ENCODE measurements at regions not wholly inside any gene's neighbourhood (a gene's known extent, or its start where the extent isn't known, plus 50 kb on each side); places are given as distances from the start of the nearest gene placed in this dataset.

- Histone ChIP-seq H3K9me3 (replicated peaks in 1 of 2; ENCODE audit: control insufficient read depth in 2 of 2, insufficient read depth in 1 of 2, low read depth in 1 of 2, low read length in 2 of 2) (no peaks in the 10 kb centered on the region), H4K8ac (ENCODE audit: low read depth, low read length) (no peak overlapping the region), H3K23ac (ENCODE audit: low read depth, low read length, poor library complexity) (no peak overlapping the region), H3K4me2 (ENCODE audit: insufficient read depth, low read length, poor library complexity, severe bottlenecking) (no peak overlapping the region), H2BK12ac (ENCODE audit: low read length) (no peak overlapping the region), H2BK15ac (ENCODE audit: low read length) (no peak overlapping the region), H3K4me3 (ENCODE audit: low read length in 2 of 2) (no peak overlapping the region), H2BK120ac (ENCODE audit: low read depth, low read length) (no peak overlapping the region), H2AFZ (ENCODE audit: low read length) (no peak overlapping the region), H3K27me3 (ENCODE audit: control insufficient read depth in 3 of 3, insufficient read depth in 3 of 3, low read depth in 1 of 3, low read length in 3 of 3) (no peaks in the 10 kb centered on the region), H3K18ac (ENCODE audit: low read length) (no peak overlapping the region), H3K36me3 (replicated peaks in 1 of 2; ENCODE audit: control insufficient read depth in 2 of 2, insufficient read depth in 2 of 2, low read length in 2 of 2) (no peaks in the 10 kb centered on the region), H3K9ac (ENCODE audit: low read depth, low read length, poor library complexity) (no peak overlapping the region), H4K91ac (ENCODE audit: low read depth, low read length, poor library complexity) (no peak overlapping the region), H3K4me1 (ENCODE audit: control insufficient read depth in 2 of 2, insufficient read depth in 1 of 2, low read depth in 1 of 2, low read length in 2 of 2) (peaks cover 0 to 4% of the 10 kb centered on the region in 2 donors), H3K27ac (replicated peaks; ENCODE audit: low read length) (no peak overlapping the region), H3K4ac (ENCODE audit: low read length) (no peak overlapping the region), H2AK5ac (ENCODE audit: low read depth, low read length) (no peak overlapping the region), H3K14ac (ENCODE audit: low read length) (no peak overlapping the region), H3K79me1 (ENCODE audit: low read depth, low read length) (no peaks in the 10 kb centered on the region), H2BK5ac (ENCODE audit: low read length) (no peak overlapping the region)
- no peak for DNase-seq (ENCODE audit: low spot score)
- WGBS, 2 donors (ENCODE audit: extremely low coverage in 2 of 2, insufficient read length in 2 of 2, insufficient replicate concordance in 1 of 2) = no CpG with 5 or more reads among the region's 4 CpGs
These were observed 729.0 kb downstream of the EPHA4 start for GRCh38 chr2:220842901-220843665.

- no peak overlapping the region for H3K27ac ChIP-seq (replicated peaks; ENCODE audit: low read length)
- H4K8ac ChIP-seq (ENCODE audit: low read depth, low read length) = no peak overlapping the region
- no peak overlapping the region for H3K4ac ChIP-seq (ENCODE audit: low read length)
- no CpG with 5 or more reads among the region's 1 CpG for WGBS, 2 donors (ENCODE audit: extremely low coverage in 2 of 2, insufficient read length in 2 of 2, insufficient replicate concordance in 1 of 2)
- H3K4me1 ChIP-seq (ENCODE audit: control insufficient read depth in 2 of 2, insufficient read depth in 1 of 2, low read depth in 1 of 2, low read length in 2 of 2) = peaks cover 0 to 3% of the 10 kb centered on the region in 2 donors
- no peak overlapping the region for H2AFZ ChIP-seq (ENCODE audit: low read length)
- H4K91ac ChIP-seq (ENCODE audit: low read depth, low read length, poor library complexity) = no peak overlapping the region
- no peaks in the 10 kb centered on the region for H3K9me3 ChIP-seq (replicated peaks in 1 of 2; ENCODE audit: control insufficient read depth in 2 of 2, insufficient read depth in 1 of 2, low read depth in 1 of 2, low read length in 2 of 2)
- no peak overlapping the region for H3K18ac ChIP-seq (ENCODE audit: low read length)
- no peak overlapping the region for H2BK12ac ChIP-seq (ENCODE audit: low read length)
- no peak overlapping the region for H2BK15ac ChIP-seq (ENCODE audit: low read length)
- no peak overlapping the region for H3K23ac ChIP-seq (ENCODE audit: low read depth, low read length, poor library complexity)
- no peak overlapping the region for H3K14ac ChIP-seq (ENCODE audit: low read length)
- H2AK5ac ChIP-seq (ENCODE audit: low read depth, low read length) = no peak overlapping the region
- no peaks in the 10 kb centered on the region for H3K79me1 ChIP-seq (ENCODE audit: low read depth, low read length)
- H3K9ac ChIP-seq (ENCODE audit: low read depth, low read length, poor library complexity) = no peak overlapping the region
- no peak overlapping the region for H2BK120ac ChIP-seq (ENCODE audit: low read depth, low read length)
- H3K36me3 ChIP-seq (replicated peaks in 1 of 2; ENCODE audit: control insufficient read depth in 2 of 2, insufficient read depth in 2 of 2, low read length in 2 of 2) = no peaks in the 10 kb centered on the region
- DNase-seq (ENCODE audit: low spot score) = no peak
- H2BK5ac ChIP-seq (ENCODE audit: low read length) = no peak overlapping the region
- no peaks in the 10 kb centered on the region for H3K27me3 ChIP-seq (ENCODE audit: control insufficient read depth in 3 of 3, insufficient read depth in 3 of 3, low read depth in 1 of 3, low read length in 3 of 3)
- no peak overlapping the region for H3K4me2 ChIP-seq (ENCODE audit: insufficient read depth, low read length, poor library complexity, severe bottlenecking)
- H3K4me3 ChIP-seq (ENCODE audit: low read length in 2 of 2) = no peak overlapping the region
These were observed 726.3 kb downstream of the EPHA4 start for GRCh38 chr2:220845766-220846273.

GRCh38 chr2:220847006-220847405, 725.1 kb downstream of the EPHA4 start:
- Histone ChIP-seq H3K4me3 (ENCODE audit: low read length in 2 of 2) (no peak overlapping the region), H3K27me3 (ENCODE audit: control insufficient read depth in 3 of 3, insufficient read depth in 3 of 3, low read depth in 1 of 3, low read length in 3 of 3) (no peaks in the 10 kb centered on the region), H3K23ac (ENCODE audit: low read depth, low read length, poor library complexity) (no peak overlapping the region), H2AK5ac (ENCODE audit: low read depth, low read length) (no peak overlapping the region), H3K79me1 (ENCODE audit: low read depth, low read length) (no peaks in the 10 kb centered on the region), H3K9ac (ENCODE audit: low read depth, low read length, poor library complexity) (no peak overlapping the region), H2BK120ac (ENCODE audit: low read depth, low read length) (no peak overlapping the region), H3K27ac (replicated peaks; ENCODE audit: low read length) (no peak overlapping the region), H3K4ac (ENCODE audit: low read length) (no peak overlapping the region), H2AFZ (ENCODE audit: low read length) (no peak overlapping the region), H3K18ac (ENCODE audit: low read length) (no peak overlapping the region), H3K36me3 (replicated peaks in 1 of 2; ENCODE audit: control insufficient read depth in 2 of 2, insufficient read depth in 2 of 2, low read length in 2 of 2) (no peaks in the 10 kb centered on the region), H3K14ac (ENCODE audit: low read length) (no peak overlapping the region), H3K9me3 (replicated peaks in 1 of 2; ENCODE audit: control insufficient read depth in 2 of 2, insufficient read depth in 1 of 2, low read depth in 1 of 2, low read length in 2 of 2) (no peaks in the 10 kb centered on the region), H2BK5ac (ENCODE audit: low read length) (no peak overlapping the region), H3K4me2 (ENCODE audit: insufficient read depth, low read length, poor library complexity, severe bottlenecking) (no peak overlapping the region), H4K91ac (ENCODE audit: low read depth, low read length, poor library complexity) (no peak overlapping the region), H3K4me1 (ENCODE audit: control insufficient read depth in 2 of 2, insufficient read depth in 1 of 2, low read depth in 1 of 2, low read length in 2 of 2) (no peaks in the 10 kb centered on the region), H2BK15ac (ENCODE audit: low read length) (no peak overlapping the region), H2BK12ac (ENCODE audit: low read length) (no peak overlapping the region), H4K8ac (ENCODE audit: low read depth, low read length) (no peak overlapping the region)
- WGBS, 2 donors (ENCODE audit: extremely low coverage in 2 of 2, insufficient read length in 2 of 2, insufficient replicate concordance in 1 of 2) = no CpG with 5 or more reads among the region's 3 CpGs
- no peak for DNase-seq (ENCODE audit: low spot score)

GRCh38 chr2:220847589-220847988, 724.5 kb downstream of the EPHA4 start:
- Histone ChIP-seq H3K79me1 (ENCODE audit: low read depth, low read length) (no peaks in the 10 kb centered on the region), H3K27ac (replicated peaks; ENCODE audit: low read length) (no peak overlapping the region), H3K23ac (ENCODE audit: low read depth, low read length, poor library complexity) (no peak overlapping the region)

More at GRCh38 chr2:220847589-220847988, 724.5 kb downstream of the EPHA4 start:
- Histone ChIP-seq H3K4me3 (ENCODE audit: low read length in 2 of 2) (no peak overlapping the region), H4K91ac (ENCODE audit: low read depth, low read length, poor library complexity) (no peak overlapping the region), H3K9ac (ENCODE audit: low read depth, low read length, poor library complexity) (no peak overlapping the region), H3K36me3 (replicated peaks in 1 of 2; ENCODE audit: control insufficient read depth in 2 of 2, insufficient read depth in 2 of 2, low read length in 2 of 2) (no peaks in the 10 kb centered on the region), H3K9me3 (replicated peaks in 1 of 2; ENCODE audit: control insufficient read depth in 2 of 2, insufficient read depth in 1 of 2, low read depth in 1 of 2, low read length in 2 of 2) (no peaks in the 10 kb centered on the region), H2BK120ac (ENCODE audit: low read depth, low read length) (no peak overlapping the region), H4K8ac (ENCODE audit: low read depth, low read length) (no peak overlapping the region), H2AK5ac (ENCODE audit: low read depth, low read length) (no peak overlapping the region), H2BK5ac (ENCODE audit: low read length) (no peak overlapping the region), H2BK12ac (ENCODE audit: low read length) (no peak overlapping the region), H3K14ac (ENCODE audit: low read length) (no peak overlapping the region), H3K4me2 (ENCODE audit: insufficient read depth, low read length, poor library complexity, severe bottlenecking) (no peak overlapping the region), H2BK15ac (ENCODE audit: low read length) (no peak overlapping the region), H3K27me3 (ENCODE audit: control insufficient read depth in 3 of 3, insufficient read depth in 3 of 3, low read depth in 1 of 3, low read length in 3 of 3) (no peaks in the 10 kb centered on the region), H3K4ac (ENCODE audit: low read length) (no peak overlapping the region), H2AFZ (ENCODE audit: low read length) (no peak overlapping the region), H3K18ac (ENCODE audit: low read length) (no peak overlapping the region), H3K4me1 (ENCODE audit: control insufficient read depth in 2 of 2, insufficient read depth in 1 of 2, low read depth in 1 of 2, low read length in 2 of 2) (no peaks in the 10 kb centered on the region)
- WGBS, 2 donors (ENCODE audit: extremely low coverage in 2 of 2, insufficient read length in 2 of 2, insufficient replicate concordance in 1 of 2) = no CpG with 5 or more reads among the region's 4 CpGs
- DNase-seq (ENCODE audit: low spot score) = no peak

All from neuronal stem cell (in vitro differentiated cells).